LNCaP clone FGC (cell line): ENCODE measurements at regions not wholly inside any gene's neighbourhood (a gene's known extent, or its start where the extent isn't known, plus 50 kb on each side); places are given as distances from the start of the nearest gene placed in this dataset.

ENCODE experiments used
- DNase-seq: peaks from one replicate; pipeline ENCODE4 v3.0.0-alpha.2; 2011; ENCODE audit warnings: low read depth
- H3K4me3 ChIP-seq: 2 replicates; pipeline ENCODE4 v1.5.1; 2011; ENCODE audit warnings: mild to moderate bottlenecking, low read depth, low read length, control low read depth
- TF ChIP-seq, protein P1 (sequence below): IDR thresholded peaks from 2 replicates; pipeline ENCODE4 v1.5.1; 2012; ENCODE audit warnings: mild to moderate bottlenecking; ENCODE audit not compliant: control insufficient read depth, insufficient read depth; ENCODE audit errors: extremely low read depth

DNA sequence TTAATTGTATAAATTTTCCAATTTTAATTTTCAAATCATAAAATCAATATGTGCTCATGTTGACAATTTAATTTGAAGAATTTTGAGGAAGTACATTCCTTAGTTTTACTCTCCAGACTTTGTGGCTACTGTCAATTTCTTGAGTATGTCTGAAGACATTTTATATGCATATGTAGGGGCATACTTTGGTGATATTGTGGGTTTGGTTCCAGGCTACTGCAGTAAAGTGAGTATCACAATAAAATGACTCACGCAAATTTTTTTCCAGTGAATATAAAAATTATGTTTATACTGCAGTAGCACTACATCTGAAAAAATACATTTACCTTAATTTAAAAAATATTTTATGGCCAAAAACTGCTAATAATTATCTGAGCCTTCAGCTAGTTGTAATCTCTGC lies 123.2 kb upstream of the PLCL2 start:
- DNase-seq, result no peak

DNA sequence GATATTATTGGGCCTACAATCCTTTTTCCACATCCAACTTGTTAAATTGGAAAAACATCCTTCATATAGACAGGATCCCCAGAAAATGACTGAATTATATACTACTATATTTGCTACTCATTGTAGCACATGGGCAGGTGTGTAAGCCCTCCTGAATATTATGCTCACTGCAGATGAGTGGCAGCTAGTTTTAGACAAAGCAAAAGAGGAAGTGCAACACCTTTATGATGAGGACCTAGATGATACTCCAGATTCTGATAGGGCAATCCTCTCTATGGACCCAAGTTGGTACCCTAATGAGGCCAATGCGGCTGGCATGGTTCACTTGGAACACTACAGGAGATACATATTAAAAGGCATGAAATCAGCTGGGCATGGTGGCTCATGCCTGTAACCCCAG lies 119.1 kb upstream of the PLCL2 start:
- no peak for DNase-seq
- H3K4me3 ChIP-seq, result no peak overlapping the region
- TF ChIP-seq, protein P1, sequence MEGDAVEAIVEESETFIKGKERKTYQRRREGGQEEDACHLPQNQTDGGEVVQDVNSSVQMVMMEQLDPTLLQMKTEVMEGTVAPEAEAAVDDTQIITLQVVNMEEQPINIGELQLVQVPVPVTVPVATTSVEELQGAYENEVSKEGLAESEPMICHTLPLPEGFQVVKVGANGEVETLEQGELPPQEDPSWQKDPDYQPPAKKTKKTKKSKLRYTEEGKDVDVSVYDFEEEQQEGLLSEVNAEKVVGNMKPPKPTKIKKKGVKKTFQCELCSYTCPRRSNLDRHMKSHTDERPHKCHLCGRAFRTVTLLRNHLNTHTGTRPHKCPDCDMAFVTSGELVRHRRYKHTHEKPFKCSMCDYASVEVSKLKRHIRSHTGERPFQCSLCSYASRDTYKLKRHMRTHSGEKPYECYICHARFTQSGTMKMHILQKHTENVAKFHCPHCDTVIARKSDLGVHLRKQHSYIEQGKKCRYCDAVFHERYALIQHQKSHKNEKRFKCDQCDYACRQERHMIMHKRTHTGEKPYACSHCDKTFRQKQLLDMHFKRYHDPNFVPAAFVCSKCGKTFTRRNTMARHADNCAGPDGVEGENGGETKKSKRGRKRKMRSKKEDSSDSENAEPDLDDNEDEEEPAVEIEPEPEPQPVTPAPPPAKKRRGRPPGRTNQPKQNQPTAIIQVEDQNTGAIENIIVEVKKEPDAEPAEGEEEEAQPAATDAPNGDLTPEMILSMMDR, result no peak

More for the DNA sequence above, 123.2 kb upstream of the PLCL2 start:
- no peak overlapping the region for H3K4me3 ChIP-seq
- TF ChIP-seq, protein P1, result no peak

DNA sequence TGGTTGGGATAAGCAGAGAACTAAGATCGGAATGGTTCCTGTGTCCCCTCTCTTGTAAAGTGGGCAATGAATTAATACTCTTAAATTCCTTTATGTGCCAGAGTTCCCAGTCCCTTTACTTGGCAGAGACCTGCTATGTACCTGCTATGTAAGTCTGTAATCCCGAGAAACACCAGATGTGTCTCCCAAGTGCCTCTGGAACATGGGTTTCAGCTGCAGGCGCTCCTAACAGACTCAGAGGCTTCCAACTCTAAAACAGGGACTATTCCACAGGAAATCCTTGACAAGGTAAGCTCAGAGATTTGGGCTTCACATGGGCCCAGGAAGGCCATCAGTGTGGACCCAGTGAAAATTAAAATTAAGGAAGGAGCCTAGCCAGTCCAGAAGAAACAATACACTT lies 117.7 kb upstream of the PLCL2 start:
- no peak overlapping the region for H3K4me3 ChIP-seq
- TF ChIP-seq, protein P1, result no peak
- no peak for DNase-seq

DNA sequence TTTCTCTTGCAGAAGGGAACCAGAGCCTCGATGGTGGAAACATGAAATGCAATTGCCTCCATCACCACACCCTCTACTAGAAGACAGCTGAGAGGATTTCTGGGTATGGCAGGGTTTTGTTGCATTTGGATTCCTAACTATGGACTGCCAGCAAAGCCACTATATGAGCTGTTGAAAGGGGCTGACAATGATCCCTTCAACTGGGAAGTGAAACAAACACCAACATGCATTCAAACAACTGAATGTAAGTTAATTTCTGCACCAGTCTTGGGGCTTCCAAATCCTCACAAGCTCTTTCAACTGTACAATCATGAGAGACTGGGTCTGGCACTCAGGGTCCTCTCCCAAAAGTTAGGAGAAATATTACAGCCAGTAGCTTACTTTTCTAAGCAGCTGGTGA lies 116.7 kb upstream of the PLCL2 start:
- no peak overlapping the region for H3K4me3 ChIP-seq
- DNase-seq, result no peak
- TF ChIP-seq, protein P1, result no peak

DNA sequence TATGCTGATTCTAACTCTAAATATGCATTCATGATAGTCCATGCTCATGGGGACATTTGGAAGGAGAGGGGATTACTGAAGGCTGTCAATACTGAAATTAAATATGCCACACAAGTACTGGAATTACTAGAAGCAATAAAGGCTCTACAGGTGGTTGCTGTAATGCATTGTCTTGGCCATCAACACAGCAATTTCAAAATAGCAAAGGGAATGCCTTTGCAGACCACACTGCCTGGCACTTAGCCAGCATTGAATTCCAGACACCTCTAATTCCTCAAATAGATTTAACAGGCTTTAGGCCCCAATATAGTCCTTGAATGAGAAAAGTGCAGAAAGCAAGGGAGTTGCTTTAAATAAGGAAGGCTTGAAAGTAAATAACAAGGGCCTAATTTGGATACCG lies 115.8 kb upstream of the PLCL2 start:
- no peak overlapping the region for H3K4me3 ChIP-seq
- DNase-seq, result no peak
- TF ChIP-seq, protein P1, result no peak

DNA sequence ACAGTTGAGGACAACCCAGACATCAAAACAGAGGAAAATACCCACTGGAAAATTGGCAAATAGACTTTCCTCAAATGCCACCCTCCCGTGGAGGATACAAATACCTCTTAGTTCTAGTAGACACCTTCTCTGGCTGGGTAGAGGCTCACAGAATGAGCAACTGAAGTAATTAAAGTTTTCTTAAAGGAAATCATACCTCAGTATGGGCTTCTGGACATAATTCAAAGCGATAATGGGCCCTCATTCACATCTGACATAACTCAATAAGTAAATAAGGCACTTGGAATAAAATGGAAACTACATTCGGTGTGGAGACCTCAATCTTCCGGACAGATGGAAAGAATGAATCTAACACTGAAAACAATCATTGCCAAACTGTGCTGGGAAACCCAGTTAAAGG lies 115.2 kb upstream of the PLCL2 start:
- TF ChIP-seq, protein P1, result no peak
- DNase-seq, result no peak
- no peak overlapping the region for H3K4me3 ChIP-seq

DNA sequence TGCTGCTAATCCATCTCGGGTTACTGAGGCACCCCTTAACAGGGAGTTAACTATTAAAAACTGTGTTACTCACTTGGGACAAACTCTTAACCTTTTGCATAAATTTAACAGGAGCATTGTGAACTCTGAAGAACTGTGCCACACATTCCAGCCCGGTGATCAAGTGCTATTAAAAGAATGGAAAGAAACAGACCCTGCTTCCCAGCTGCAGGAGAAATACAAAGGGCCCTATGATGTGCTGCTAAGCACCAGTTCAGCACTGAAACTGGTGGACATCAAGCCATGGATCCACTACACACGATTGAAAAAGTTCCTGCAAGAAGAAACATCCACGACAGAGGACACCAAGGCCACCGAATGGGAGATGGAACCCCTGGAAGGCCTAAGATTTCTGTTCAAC lies 114.7 kb upstream of the PLCL2 start:
- TF ChIP-seq, protein P1, result no peak
- DNase-seq, result no peak
- no peak overlapping the region for H3K4me3 ChIP-seq
